Duodenal mucosa (tissue), 2 donors: ENCODE measurements at regions not wholly inside any gene's neighbourhood (a gene's known extent, or its start where the extent isn't known, plus 50 kb on each side); places are given as distances from the start of the nearest gene placed in this dataset.
"Not testable (repeated sequence)": the region's sequence is repeated elsewhere in the genome, so short reads cannot be mapped to it uniquely, and the experiment has no call there.

Experiments
- H3K27ac ChIP-seq: one replicate; pipeline ENCODE4 v1.7.0; 2013; ENCODE audit warnings: low read depth, low read length
- H3K27me3 ChIP-seq, 2 donors: one replicate each; pipeline ENCODE4 v1.7.0; 2013; ENCODE audit warnings: low read length in 2 of 2, control low read depth in 1 of 2; ENCODE audit not compliant: insufficient read depth in 2 of 2, control insufficient read depth in 1 of 2
- H3K36me3 ChIP-seq, 2 donors: one replicate each; pipeline ENCODE4 v1.7.0; 2013; ENCODE audit warnings: low read length in 2 of 2, control low read depth in 1 of 2; ENCODE audit not compliant: insufficient read depth in 2 of 2, control insufficient read depth in 1 of 2
- H3K4me1 ChIP-seq, 2 donors: one replicate each; pipeline ENCODE4 v1.7.0; 2013; ENCODE audit warnings: low read length in 2 of 2, control low read depth in 1 of 2; ENCODE audit not compliant: insufficient read depth in 2 of 2, control insufficient read depth in 1 of 2
- H3K4me3 ChIP-seq, 2 donors: one replicate each; pipeline ENCODE4 v1.7.0; 2013; ENCODE audit warnings: low read length in 2 of 2, low read depth in 1 of 2
- H3K9ac ChIP-seq, 2 donors: one replicate each; pipeline ENCODE4 v1.7.0; 2013; ENCODE audit warnings: low read length in 2 of 2, low read depth in 1 of 2
- H3K9me3 ChIP-seq, 2 donors: one replicate each; pipeline ENCODE4 v1.7.0; 2013; ENCODE audit warnings: low read length in 2 of 2, control low read depth in 1 of 2; ENCODE audit not compliant: control insufficient read depth in 1 of 2

GRCh38 chr6:811831-812230, 118.9 kb upstream of the EXOC2 start:
- no peaks in the 10 kb centered on the region for H3K36me3 ChIP-seq
- no peaks in the 10 kb centered on the region for H3K27me3 ChIP-seq
- H3K27ac ChIP-seq, result no peak overlapping the region
- H3K9me3 ChIP-seq, result no peaks in the 10 kb centered on the region
- H3K4me3 ChIP-seq, result no peak overlapping the region
- H3K9ac ChIP-seq, result no peak overlapping the region
- H3K4me1 ChIP-seq, result peaks cover 4 to 6% of the 10 kb centered on the region in 2 donors

GRCh38 chr6:811191-811590, 118.3 kb upstream of the EXOC2 start:
- no peaks in the 10 kb centered on the region for H3K4me1 ChIP-seq
- H3K27me3 ChIP-seq, result no peaks in the 10 kb centered on the region
- H3K9ac ChIP-seq, result no peak overlapping the region
- H3K36me3 ChIP-seq, result no peaks in the 10 kb centered on the region
- H3K27ac ChIP-seq, result no peak overlapping the region
- H3K4me3 ChIP-seq, result no peak overlapping the region
- no peaks in the 10 kb centered on the region for H3K9me3 ChIP-seq

- no peak overlapping the region for H3K27ac ChIP-seq
- H3K9me3 ChIP-seq, result no peaks in the 10 kb centered on the region
- H3K27me3 ChIP-seq, result no peaks in the 10 kb centered on the region
- H3K9ac ChIP-seq, result no peak overlapping the region
- no peaks in the 10 kb centered on the region for H3K36me3 ChIP-seq
- no peak overlapping the region for H3K4me3 ChIP-seq
- H3K4me1 ChIP-seq, result no peaks in the 10 kb centered on the region
These were observed 111.8 kb upstream of the EXOC2 start for GRCh38 chr6:804771-805170.

- no peaks in the 10 kb centered on the region for H3K4me1 ChIP-seq
- no peaks in the 10 kb centered on the region for H3K36me3 ChIP-seq
- H3K9me3 ChIP-seq, result no peaks in the 10 kb centered on the region
- no peaks in the 10 kb centered on the region for H3K27me3 ChIP-seq
- H3K4me3 ChIP-seq, result no peak overlapping the region
- H3K9ac ChIP-seq, result no peak overlapping the region
- no peak overlapping the region for H3K27ac ChIP-seq
These were observed 111.4 kb upstream of the EXOC2 start for GRCh38 chr6:804317-804716.

- Histone ChIP-seq H3K27ac (no peak overlapping the region), H3K4me1 (no peaks in the 10 kb centered on the region), H3K27me3 (no peaks in the 10 kb centered on the region), H3K36me3 (no peaks in the 10 kb centered on the region), H3K9ac (no peak overlapping the region), H3K4me3 (no peak overlapping the region), H3K9me3 (no peaks in the 10 kb centered on the region)
These were observed 110.4 kb upstream of the EXOC2 start for GRCh38 chr6:803191-803977.

- H3K27ac ChIP-seq, result no peak overlapping the region
- H3K27me3 ChIP-seq, result no peaks in the 10 kb centered on the region
- H3K4me3 ChIP-seq, result no peak overlapping the region
- no peaks in the 10 kb centered on the region for H3K9me3 ChIP-seq
- no peaks in the 10 kb centered on the region for H3K4me1 ChIP-seq
- no peak overlapping the region for H3K9ac ChIP-seq
- H3K36me3 ChIP-seq, result no peaks in the 10 kb centered on the region
These were observed 109.8 kb upstream of the EXOC2 start for GRCh38 chr6:802701-803100.

GRCh38 chr6:802223-802622, 109.3 kb upstream of the EXOC2 start:
- not testable (repeated sequence) for H3K4me3 ChIP-seq, H3K9me3 ChIP-seq, H3K9ac ChIP-seq, H3K27me3 ChIP-seq, H3K27ac ChIP-seq, H3K36me3 ChIP-seq, H3K4me1 ChIP-seq

- no peaks in the 10 kb centered on the region for H3K9me3 ChIP-seq
- H3K27me3 ChIP-seq, result no peaks in the 10 kb centered on the region
- H3K27ac ChIP-seq, result no peak overlapping the region
- no peaks in the 10 kb centered on the region for H3K36me3 ChIP-seq
- H3K9ac ChIP-seq, result no peak overlapping the region
- no peak overlapping the region for H3K4me3 ChIP-seq
- H3K4me1 ChIP-seq, result no peaks in the 10 kb centered on the region
These were observed 106.8 kb upstream of the EXOC2 start for GRCh38 chr6:799769-800168.

GRCh38 chr6:797479-798077, 104.6 kb upstream of the EXOC2 start:
- H3K4me3 ChIP-seq, result no peak overlapping the region
- peaks cover 0 to 4% of the 10 kb centered on the region in 2 donors for H3K27me3 ChIP-seq
- no peak overlapping the region for H3K9ac ChIP-seq
- no peaks in the 10 kb centered on the region for H3K9me3 ChIP-seq
- no peaks in the 10 kb centered on the region for H3K4me1 ChIP-seq
- H3K36me3 ChIP-seq, result no peaks in the 10 kb centered on the region
- no peak overlapping the region for H3K27ac ChIP-seq

GRCh38 chr6:795046-795685, 102.2 kb upstream of the EXOC2 start:
- no peak overlapping the region for H3K9ac ChIP-seq
- H3K27me3 ChIP-seq, result peaks cover 0 to 6% of the 10 kb centered on the region in 2 donors
- H3K36me3 ChIP-seq, result no peaks in the 10 kb centered on the region
- no peak overlapping the region for H3K27ac ChIP-seq
- no peak overlapping the region for H3K4me3 ChIP-seq
- H3K9me3 ChIP-seq, result no peaks in the 10 kb centered on the region
- no peaks in the 10 kb centered on the region for H3K4me1 ChIP-seq
